Endothelial cell of umbilical vein (primary cell): ENCODE measurements at regions not wholly inside any gene's neighbourhood (a gene's known extent, or its start where the extent isn't known, plus 50 kb on each side); places are given as distances from the start of the nearest gene placed in this dataset.
"Not testable (repeated sequence)": the region's sequence is repeated elsewhere in the genome, so short reads cannot be mapped to it uniquely, and the experiment has no call there.

Source experiments
- BruUV-seq: library from RNA; stranded (reverse); fragments of 400-500 nt; replicated peaks from 2 replicates; lab custom pipeline; 2021; lab: Mats Ljungman, UMichigan
- CTCF ChIA-PET: fragments of 300-600, 350-600 bp; sonication (Branson Sonifier 250); formaldehyde crosslinking; loops from one replicate; lab custom pipeline; 2021; ENCODE audit warnings: antibody characterized with exemption, inconsistent platforms; lab: Charles Lee
- POLR2A ChIA-PET: fragments of 300-600, 350-600 bp; sonication (Branson Sonifier 250); formaldehyde crosslinking; loops from one replicate; lab custom pipeline; 2021; ENCODE audit warnings: antibody characterized with exemption, inconsistent platforms; lab: Charles Lee
- DNase-seq: peaks from one replicate; pipeline ENCODE4 v3.0.0-alpha.2; 2011; ENCODE audit warnings: low read depth, low spot score
- FAIRE-seq: peaks from 2 replicates; lab custom pipeline; 2011; peaks lifted over from hg19 to GRCh38; lab: Jason Lieb, UNC
- H2AFZ ChIP-seq: 2 replicates; pipeline ENCODE4 v1.6.0; 2012; ENCODE audit warnings: low read depth, low read length, control low read depth, inconsistent platforms
- H3K27ac ChIP-seq: 2 replicates; pipeline ENCODE4 v1.5.1; 2011; ENCODE audit warnings: low read depth, mild to moderate bottlenecking, control low read depth, low read length, moderate library complexity; ENCODE audit not compliant: insufficient read depth
- H3K27me3 ChIP-seq, 2 experiments: 2 replicates each; pipeline versions ENCODE4 v1.6.0 to v1.6.1; 2011; ENCODE audit warnings: low read length in 2 of 2, mixed read lengths in 1 of 2; ENCODE audit not compliant: control insufficient read depth in 2 of 2, insufficient read depth in 2 of 2
- H3K36me3 ChIP-seq, 2 experiments: 2 replicates in 1 of 2; 3 replicates in 1 of 2; pipeline ENCODE4 v1.5.1; 2011; ENCODE audit warnings: low read length in 2 of 2, mild to moderate bottlenecking in 1 of 2, moderate library complexity in 1 of 2; ENCODE audit not compliant: control insufficient read depth in 2 of 2, insufficient read depth in 2 of 2; ENCODE audit errors: extremely low read depth in 1 of 2
- H3K4me1 ChIP-seq: 3 replicates; pipeline ENCODE4 v1.5.1; 2011; ENCODE audit warnings: mild to moderate bottlenecking, low read length; ENCODE audit not compliant: control insufficient read depth, insufficient read depth; ENCODE audit errors: extremely low read depth
- H3K4me2 ChIP-seq: 2 replicates; pipeline ENCODE4 v1.6.1; 2011; ENCODE audit warnings: low read length, control low read depth, mixed read lengths; ENCODE audit not compliant: insufficient read depth
- H3K4me3 ChIP-seq, 3 experiments: fragments of 200-600 bp in 1 of 3; sonication (generic), shearing (Covaris generic) in 1 of 3; replicated peaks in 1 of 3; 2 replicates each; pipeline ENCODE4 v1.5.1; 2011 to 2016; ENCODE audit warnings: control low read depth in 3 of 3, low read length in 3 of 3, mild to moderate bottlenecking in 2 of 3, inconsistent platforms in 1 of 3, low read depth in 1 of 3, moderate library complexity in 1 of 3; ENCODE audit not compliant: insufficient read depth in 1 of 3
- H3K79me2 ChIP-seq: 2 replicates; pipeline ENCODE4 v1.6.0; 2012; ENCODE audit warnings: low read length, inconsistent platforms; ENCODE audit not compliant: control insufficient read depth, insufficient read depth
- H3K9ac ChIP-seq: replicated peaks from 2 replicates; pipeline ENCODE3; 2011; ENCODE audit warnings: low read length, control low read depth; ENCODE audit not compliant: insufficient read depth; ENCODE audit errors: extremely low read depth
- H3K9me1 ChIP-seq: replicated peaks from 3 replicates; pipeline ENCODE4 v1.6.0; 2011; ENCODE audit warnings: mild to moderate bottlenecking, low read length; ENCODE audit not compliant: control insufficient read depth, insufficient read depth; ENCODE audit errors: extremely low read depth
- H3K9me3 ChIP-seq: replicated peaks from 2 replicates; pipeline ENCODE4 v1.5.1; 2012; ENCODE audit warnings: low read length, inconsistent platforms; ENCODE audit not compliant: control insufficient read depth, insufficient read depth
- H4K20me1 ChIP-seq: replicated peaks from 2 replicates; pipeline ENCODE3; 2011; ENCODE audit warnings: mild to moderate bottlenecking, low read length; ENCODE audit not compliant: control insufficient read depth, insufficient read depth; ENCODE audit errors: extremely low read depth
- dilution Hi-C: fragments of 300-500 bp; cut with MboI; formaldehyde crosslinking; loops from one replicate; pipeline ENCODE4 v1.15.0; 2019; ENCODE audit warnings: low sequenced_read_pairs; ENCODE audit not compliant: extremely low pct_ligation_motif_present
- intact Hi-C: fragments of 100-400 bp; cut with micrococcal nuclease; formaldehyde crosslinking; loops from one replicate; pipeline ENCODE4 v1.10.0; 2022
- TF ChIP-seq, protein P1 (sequence below), 2 donors: IDR thresholded peaks; 1 replicate in 1 of 2; 2 replicates in 1 of 2; pipeline ENCODE4 v1.5.1; 2011; ENCODE audit warnings: low read length in 2 of 2, mild to moderate bottlenecking in 2 of 2, moderate library complexity in 2 of 2, control low read depth in 1 of 2, inconsistent platforms in 1 of 2, low read depth in 1 of 2; ENCODE audit not compliant: insufficient read depth in 1 of 2; ENCODE audit errors: extremely low read depth in 1 of 2

GRCh38 chr7:142642316-142642715 lies 107.0 kb upstream of the PRSS1 start:
- CTCF ChIA-PET = interaction anchor here (0.9 to 3.4 kb wide), 5 partner anchors 10 to 141 kb away, joined by 3 to 21 read pairs (median 4); no protein-coding TSS in a partner anchor
- DNase-seq (no peak), FAIRE-seq (no peak)
- Histone ChIP-seq H3K36me3 (no peaks in the 10 kb centered on the region), H2AFZ (no peak overlapping the region), H3K79me2 (no peaks in the 10 kb centered on the region), H3K27me3 (peaks cover 18 to 32% of the 10 kb centered on the region in 2 experiments), H3K4me1 (no peaks in the 10 kb centered on the region), H4K20me1 (no peaks in the 10 kb centered on the region), H3K9me3 (no peaks in the 10 kb centered on the region), H3K9ac (no peak overlapping the region), H3K4me2 (no peak overlapping the region), H3K4me3 (no peak overlapping the region), H3K27ac (no peak overlapping the region), H3K9me1 (no peaks in the 10 kb centered on the region)
- no TSS peak for BruUV-seq
- TF ChIP-seq, protein P1, sequence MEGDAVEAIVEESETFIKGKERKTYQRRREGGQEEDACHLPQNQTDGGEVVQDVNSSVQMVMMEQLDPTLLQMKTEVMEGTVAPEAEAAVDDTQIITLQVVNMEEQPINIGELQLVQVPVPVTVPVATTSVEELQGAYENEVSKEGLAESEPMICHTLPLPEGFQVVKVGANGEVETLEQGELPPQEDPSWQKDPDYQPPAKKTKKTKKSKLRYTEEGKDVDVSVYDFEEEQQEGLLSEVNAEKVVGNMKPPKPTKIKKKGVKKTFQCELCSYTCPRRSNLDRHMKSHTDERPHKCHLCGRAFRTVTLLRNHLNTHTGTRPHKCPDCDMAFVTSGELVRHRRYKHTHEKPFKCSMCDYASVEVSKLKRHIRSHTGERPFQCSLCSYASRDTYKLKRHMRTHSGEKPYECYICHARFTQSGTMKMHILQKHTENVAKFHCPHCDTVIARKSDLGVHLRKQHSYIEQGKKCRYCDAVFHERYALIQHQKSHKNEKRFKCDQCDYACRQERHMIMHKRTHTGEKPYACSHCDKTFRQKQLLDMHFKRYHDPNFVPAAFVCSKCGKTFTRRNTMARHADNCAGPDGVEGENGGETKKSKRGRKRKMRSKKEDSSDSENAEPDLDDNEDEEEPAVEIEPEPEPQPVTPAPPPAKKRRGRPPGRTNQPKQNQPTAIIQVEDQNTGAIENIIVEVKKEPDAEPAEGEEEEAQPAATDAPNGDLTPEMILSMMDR (IDR thresholded peaks at IDR 0.05; ENCODE audit: extremely low read depth in 1 of 2, insufficient read depth in 1 of 2, low read depth in 1 of 2, low read length in 2 of 2) = no peak
- dilution Hi-C loops (no loop called here), intact Hi-C loops (no loop called here)
- POLR2A ChIA-PET = no interaction called here

DNA sequence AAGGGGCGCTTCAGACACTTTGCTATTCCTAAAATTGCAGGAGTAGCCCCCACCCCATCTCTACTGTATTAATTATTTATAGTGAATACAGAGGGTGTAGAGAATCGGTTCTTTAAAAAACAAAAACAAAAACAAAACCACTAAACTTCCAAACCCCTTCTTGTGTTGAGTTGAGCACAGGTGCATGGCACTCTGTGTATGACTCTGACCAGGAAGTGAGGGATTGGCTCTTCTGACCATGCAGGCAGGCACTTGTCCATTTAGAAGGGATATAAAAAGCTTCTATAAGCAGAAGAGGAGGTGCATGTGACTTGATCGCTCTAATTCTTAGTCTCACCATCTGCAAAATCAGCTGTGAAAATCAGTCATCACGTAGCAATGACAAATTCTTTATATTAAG lies 108.0 kb upstream of the PRSS1 start:
- H4K20me1 ChIP-seq, H3K36me3 ChIP-seq, H3K9me3 ChIP-seq, H2AFZ ChIP-seq, BruUV-seq, dilution Hi-C loops, H3K27ac ChIP-seq, H3K4me2 ChIP-seq, H3K4me3 ChIP-seq, H3K9me1 ChIP-seq, H3K4me1 ChIP-seq, H3K9ac ChIP-seq, intact Hi-C loops, DNase-seq, FAIRE-seq, POLR2A ChIA-PET, H3K79me2 ChIP-seq: not testable (repeated sequence)
- H3K27me3 ChIP-seq = peaks cover 18 to 29% of the 10 kb centered on the region in 2 experiments
- CTCF ChIA-PET = interaction anchor here (1.4 to 3.4 kb wide), 2 partner anchors 9 to 117 kb away, joined by 3 to 21 read pairs; no protein-coding TSS in a partner anchor
